HepG2 (cell line): ENCODE measurements at regions not wholly inside any gene's neighbourhood (a gene's known extent, or its start where the extent isn't known, plus 50 kb on each side); places are given as distances from the start of the nearest gene placed in this dataset.

Experiments
- FOXA3 ChIP-seq: IDR thresholded peaks from 2 replicates; pipeline ENCODE4 v1.6.1; 2016; ENCODE audit warnings: missing genetic modification reagents, missing compliant biosample characterization
- FOXO1 ChIP-seq: sonication (generic); formaldehyde crosslinking; IDR thresholded peaks from 2 replicates; pipeline ENCODE4 v1.4.0; 2020; ENCODE audit warnings: missing genetic modification reagents
- GLI4 ChIP-seq: sonication (generic); formaldehyde crosslinking; IDR thresholded peaks from 2 replicates; pipeline ENCODE4 v1.5.1; 2020; ENCODE audit warnings: missing genetic modification reagents, mild to moderate bottlenecking, moderate library complexity, borderline replicate concordance
- HOXA3 ChIP-seq: sonication (generic); formaldehyde crosslinking; IDR thresholded peaks from 2 replicates; pipeline ENCODE4 v1.5.0; 2020; ENCODE audit warnings: missing genetic modification reagents
- IRF2 ChIP-seq: IDR thresholded peaks from 2 replicates; pipeline ENCODE4 v1.6.1; 2018; ENCODE audit warnings: missing genetic modification reagents, missing compliant biosample characterization
- NFIC ChIP-seq: IDR thresholded peaks from 2 replicates; pipeline ENCODE4 v1.6.1; 2012; ENCODE audit warnings: mild to moderate bottlenecking, low read length, inconsistent platforms
- SALL1 ChIP-seq: sonication (generic); formaldehyde crosslinking; IDR thresholded peaks from 2 replicates; pipeline ENCODE4 v1.8.0; 2022; ENCODE audit warnings: mild to moderate bottlenecking, missing genetic modification reagents
- SOX5 ChIP-seq: IDR thresholded peaks from 2 replicates; pipeline ENCODE4 v1.6.1; 2016; ENCODE audit warnings: borderline replicate concordance
- ZFX ChIP-seq: sonication (generic); formaldehyde crosslinking; IDR thresholded peaks from 2 replicates; pipeline ENCODE4 v1.4.0; 2020; ENCODE audit warnings: mild to moderate bottlenecking, low read depth, missing genetic modification reagents, moderate library complexity
- ZFY ChIP-seq: sonication (generic); formaldehyde crosslinking; IDR thresholded peaks from 2 replicates; pipeline ENCODE4 v1.4.0; 2020; ENCODE audit warnings: missing genetic modification reagents
- ZNF331 ChIP-seq: sonication (generic); formaldehyde crosslinking; IDR thresholded peaks from 2 replicates; pipeline ENCODE4 v1.4.0; 2020; ENCODE audit warnings: missing genetic modification reagents
- ZNF563 ChIP-seq: sonication (generic); formaldehyde crosslinking; IDR thresholded peaks from 2 replicates; pipeline ENCODE4 v1.8.0; 2022; ENCODE audit warnings: mild to moderate bottlenecking, moderate library complexity, missing genetic modification reagents
- ZNF607 ChIP-seq: sonication (generic); formaldehyde crosslinking; IDR thresholded peaks from 2 replicates; pipeline ENCODE4 v1.5.1; 2020; ENCODE audit warnings: missing genetic modification reagents, mild to moderate bottlenecking, borderline replicate concordance
- ZNF652 ChIP-seq: IDR thresholded peaks from 2 replicates; pipeline ENCODE4 v1.6.1; 2016; ENCODE audit warnings: low read depth, borderline replicate concordance
- TF ChIP-seq, protein P1 (sequence below): sonication (generic); formaldehyde crosslinking; IDR thresholded peaks from 2 replicates; pipeline ENCODE4 v1.4.0; 2020; ENCODE audit warnings: missing genetic modification reagents, borderline replicate concordance
- TF ChIP-seq, protein P2 (sequence below): sonication (generic); formaldehyde crosslinking; IDR thresholded peaks from 2 replicates; pipeline ENCODE4 v1.5.1; 2020; ENCODE audit warnings: mild to moderate bottlenecking, missing genetic modification reagents, borderline replicate concordance
- TF ChIP-seq, protein P3 (sequence below): sonication (generic); formaldehyde crosslinking; IDR thresholded peaks from 2 replicates; pipeline ENCODE4 v1.4.0; 2020; ENCODE audit warnings: missing genetic modification reagents
- TF ChIP-seq, protein P4 (sequence below): IDR thresholded peaks from 2 replicates; pipeline ENCODE4 v1.6.1; 2016; ENCODE audit warnings: mild to moderate bottlenecking

DNA sequence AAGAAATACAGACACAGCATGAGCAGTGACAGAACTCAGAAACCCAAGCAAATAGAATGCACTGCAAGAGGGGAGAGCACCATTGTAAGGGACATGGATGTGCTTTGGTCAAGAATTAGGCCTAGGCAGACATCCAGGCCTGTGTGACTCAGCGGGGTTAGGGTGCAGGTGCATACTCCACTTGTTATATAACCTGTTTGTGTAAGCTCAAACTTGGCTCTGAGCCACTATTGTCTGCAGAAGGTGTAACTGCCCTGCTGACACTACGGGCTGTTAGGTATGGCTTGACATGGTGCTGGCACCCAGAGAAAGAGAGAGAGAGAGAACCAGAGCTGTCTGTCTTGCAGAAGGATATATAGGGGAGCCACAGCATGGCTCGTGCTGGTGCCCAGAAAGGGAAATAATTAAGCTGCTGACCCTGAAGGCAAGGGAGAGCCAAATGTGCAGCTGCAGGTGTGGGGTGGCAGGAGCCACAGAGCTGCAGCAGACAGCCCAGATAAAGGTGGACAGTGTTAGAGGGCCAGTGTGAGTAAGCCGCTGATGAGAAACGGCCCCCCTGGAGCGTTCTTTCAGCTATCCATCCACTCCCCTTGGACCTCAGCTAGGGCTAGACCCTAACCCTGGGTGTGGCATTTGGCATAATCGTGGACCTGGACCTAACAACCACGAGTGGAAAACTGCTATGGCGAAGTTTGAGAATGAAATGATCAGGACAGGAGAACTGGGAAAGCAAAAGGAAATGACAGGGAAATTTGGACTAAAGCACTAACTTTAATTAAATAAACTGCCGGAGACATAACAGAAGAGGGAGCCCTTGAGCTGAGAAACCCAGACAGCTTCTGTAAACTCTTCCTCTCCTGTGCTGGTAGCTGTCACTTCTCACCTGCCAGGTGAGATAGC lies 253.0 kb upstream of the CCDC179 start (continued):
- TF ChIP-seq SOX5 (CRISPR knock-in tag) (peak; percentile 97), ZNF563 (CRISPR knock-in tag) (no peak), GLI4 (CRISPR knock-in tag) (0 out of 2 replicates have a peak, but pooled peaks have one; percentile 35), HOXA3 (CRISPR knock-in tag) (peak; percentile 36; the same call in 1 of the 2 replicates), SALL1 (CRISPR knock-in tag) (peak; percentile 58), ZFY (CRISPR knock-in tag) (peak; percentile 70), NFIC (peak; percentile 89), IRF2 (CRISPR knock-in tag) (0 out of 2 replicates have a peak, but pooled peaks have one; percentile 22), ZNF607 (CRISPR knock-in tag) (no peak; the same call in 1 of the 2 replicates), FOXA3 (CRISPR knock-in tag) (peak; percentile 58), ZNF331 (CRISPR knock-in tag) (peak; percentile 30; the same call in 1 of the 2 replicates), ZNF652 (0 out of 2 replicates have a peak, but pooled peaks have one; percentile 26), ZFX (CRISPR knock-in tag) (peak; percentile 76), FOXO1 (CRISPR knock-in tag) (peak; percentile 52; the same call in 1 of the 2 replicates)
- TF ChIP-seq, protein P1, sequence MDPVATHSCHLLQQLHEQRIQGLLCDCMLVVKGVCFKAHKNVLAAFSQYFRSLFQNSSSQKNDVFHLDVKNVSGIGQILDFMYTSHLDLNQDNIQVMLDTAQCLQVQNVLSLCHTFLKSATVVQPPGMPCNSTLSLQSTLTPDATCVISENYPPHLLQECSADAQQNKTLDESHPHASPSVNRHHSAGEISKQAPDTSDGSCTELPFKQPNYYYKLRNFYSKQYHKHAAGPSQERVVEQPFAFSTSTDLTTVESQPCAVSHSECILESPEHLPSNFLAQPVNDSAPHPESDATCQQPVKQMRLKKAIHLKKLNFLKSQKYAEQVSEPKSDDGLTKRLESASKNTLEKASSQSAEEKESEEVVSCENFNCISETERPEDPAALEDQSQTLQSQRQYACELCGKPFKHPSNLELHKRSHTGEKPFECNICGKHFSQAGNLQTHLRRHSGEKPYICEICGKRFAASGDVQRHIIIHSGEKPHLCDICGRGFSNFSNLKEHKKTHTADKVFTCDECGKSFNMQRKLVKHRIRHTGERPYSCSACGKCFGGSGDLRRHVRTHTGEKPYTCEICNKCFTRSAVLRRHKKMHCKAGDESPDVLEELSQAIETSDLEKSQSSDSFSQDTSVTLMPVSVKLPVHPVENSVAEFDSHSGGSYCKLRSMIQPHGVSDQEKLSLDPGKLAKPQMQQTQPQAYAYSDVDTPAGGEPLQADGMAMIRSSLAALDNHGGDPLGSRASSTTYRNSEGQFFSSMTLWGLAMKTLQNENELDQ (CRISPR knock-in tag), result no peak
- TF ChIP-seq, protein P2, sequence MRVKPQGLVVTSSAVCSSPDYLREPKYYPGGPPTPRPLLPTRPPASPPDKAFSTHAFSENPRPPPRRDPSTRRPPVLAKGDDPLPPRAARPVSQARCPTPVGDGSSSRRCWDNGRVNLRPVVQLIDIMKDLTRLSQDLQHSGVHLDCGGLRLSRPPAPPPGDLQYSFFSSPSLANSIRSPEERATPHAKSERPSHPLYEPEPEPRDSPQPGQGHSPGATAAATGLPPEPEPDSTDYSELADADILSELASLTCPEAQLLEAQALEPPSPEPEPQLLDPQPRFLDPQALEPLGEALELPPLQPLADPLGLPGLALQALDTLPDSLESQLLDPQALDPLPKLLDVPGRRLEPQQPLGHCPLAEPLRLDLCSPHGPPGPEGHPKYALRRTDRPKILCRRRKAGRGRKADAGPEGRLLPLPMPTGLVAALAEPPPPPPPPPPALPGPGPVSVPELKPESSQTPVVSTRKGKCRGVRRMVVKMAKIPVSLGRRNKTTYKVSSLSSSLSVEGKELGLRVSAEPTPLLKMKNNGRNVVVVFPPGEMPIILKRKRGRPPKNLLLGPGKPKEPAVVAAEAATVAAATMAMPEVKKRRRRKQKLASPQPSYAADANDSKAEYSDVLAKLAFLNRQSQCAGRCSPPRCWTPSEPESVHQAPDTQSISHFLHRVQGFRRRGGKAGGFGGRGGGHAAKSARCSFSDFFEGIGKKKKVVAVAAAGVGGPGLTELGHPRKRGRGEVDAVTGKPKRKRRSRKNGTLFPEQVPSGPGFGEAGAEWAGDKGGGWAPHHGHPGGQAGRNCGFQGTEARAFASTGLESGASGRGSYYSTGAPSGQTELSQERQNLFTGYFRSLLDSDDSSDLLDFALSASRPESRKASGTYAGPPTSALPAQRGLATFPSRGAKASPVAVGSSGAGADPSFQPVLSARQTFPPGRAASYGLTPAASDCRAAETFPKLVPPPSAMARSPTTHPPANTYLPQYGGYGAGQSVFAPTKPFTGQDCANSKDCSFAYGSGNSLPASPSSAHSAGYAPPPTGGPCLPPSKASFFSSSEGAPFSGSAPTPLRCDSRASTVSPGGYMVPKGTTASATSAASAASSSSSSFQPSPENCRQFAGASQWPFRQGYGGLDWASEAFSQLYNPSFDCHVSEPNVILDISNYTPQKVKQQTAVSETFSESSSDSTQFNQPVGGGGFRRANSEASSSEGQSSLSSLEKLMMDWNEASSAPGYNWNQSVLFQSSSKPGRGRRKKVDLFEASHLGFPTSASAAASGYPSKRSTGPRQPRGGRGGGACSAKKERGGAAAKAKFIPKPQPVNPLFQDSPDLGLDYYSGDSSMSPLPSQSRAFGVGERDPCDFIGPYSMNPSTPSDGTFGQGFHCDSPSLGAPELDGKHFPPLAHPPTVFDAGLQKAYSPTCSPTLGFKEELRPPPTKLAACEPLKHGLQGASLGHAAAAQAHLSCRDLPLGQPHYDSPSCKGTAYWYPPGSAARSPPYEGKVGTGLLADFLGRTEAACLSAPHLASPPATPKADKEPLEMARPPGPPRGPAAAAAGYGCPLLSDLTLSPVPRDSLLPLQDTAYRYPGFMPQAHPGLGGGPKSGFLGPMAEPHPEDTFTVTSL (CRISPR knock-in tag), result peak; percentile 68; the same call in 1 of the 2 replicates
- TF ChIP-seq, protein P3, sequence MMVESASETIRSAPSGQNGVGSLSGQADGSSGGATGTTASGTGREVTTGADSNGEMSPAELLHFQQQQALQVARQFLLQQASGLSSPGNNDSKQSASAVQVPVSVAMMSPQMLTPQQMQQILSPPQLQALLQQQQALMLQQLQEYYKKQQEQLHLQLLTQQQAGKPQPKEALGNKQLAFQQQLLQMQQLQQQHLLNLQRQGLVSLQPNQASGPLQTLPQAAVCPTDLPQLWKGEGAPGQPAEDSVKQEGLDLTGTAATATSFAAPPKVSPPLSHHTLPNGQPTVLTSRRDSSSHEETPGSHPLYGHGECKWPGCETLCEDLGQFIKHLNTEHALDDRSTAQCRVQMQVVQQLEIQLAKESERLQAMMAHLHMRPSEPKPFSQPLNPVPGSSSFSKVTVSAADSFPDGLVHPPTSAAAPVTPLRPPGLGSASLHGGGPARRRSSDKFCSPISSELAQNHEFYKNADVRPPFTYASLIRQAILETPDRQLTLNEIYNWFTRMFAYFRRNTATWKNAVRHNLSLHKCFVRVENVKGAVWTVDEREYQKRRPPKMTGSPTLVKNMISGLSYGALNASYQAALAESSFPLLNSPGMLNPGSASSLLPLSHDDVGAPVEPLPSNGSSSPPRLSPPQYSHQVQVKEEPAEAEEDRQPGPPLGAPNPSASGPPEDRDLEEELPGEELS (CRISPR knock-in tag), result peak; percentile 44
- TF ChIP-seq, protein P4, sequence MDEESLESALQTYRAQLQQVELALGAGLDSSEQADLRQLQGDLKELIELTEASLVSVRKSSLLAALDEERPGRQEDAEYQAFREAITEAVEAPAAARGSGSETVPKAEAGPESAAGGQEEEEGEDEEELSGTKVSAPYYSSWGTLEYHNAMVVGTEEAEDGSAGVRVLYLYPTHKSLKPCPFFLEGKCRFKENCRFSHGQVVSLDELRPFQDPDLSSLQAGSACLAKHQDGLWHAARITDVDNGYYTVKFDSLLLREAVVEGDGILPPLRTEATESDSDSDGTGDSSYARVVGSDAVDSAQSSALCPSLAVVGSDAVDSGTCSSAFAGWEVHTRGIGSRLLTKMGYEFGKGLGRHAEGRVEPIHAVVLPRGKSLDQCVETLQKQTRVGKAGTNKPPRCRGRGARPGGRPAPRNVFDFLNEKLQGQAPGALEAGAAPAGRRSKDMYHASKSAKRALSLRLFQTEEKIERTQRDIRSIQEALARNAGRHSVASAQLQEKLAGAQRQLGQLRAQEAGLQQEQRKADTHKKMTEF (CRISPR knock-in tag), result peak; percentile 61
